VCaP (cell line): ENCODE measurements at regions not wholly inside any gene's neighbourhood (a gene's known extent, or its start where the extent isn't known, plus 50 kb on each side); places are given as distances from the start of the nearest gene placed in this dataset.

Source experiments
- H3K27ac ChIP-seq: fragments of 450-650 bp; 2 replicates; pipeline ENCODE4 v1.5.1; 2017
- TF ChIP-seq, protein P1 (sequence below): fragments of 450-650 bp; conservative IDR thresholded peaks from 2 replicates; pipeline ENCODE4 v1.5.1; 2017; ENCODE audit warnings: mild to moderate bottlenecking, moderate library complexity

DNA sequence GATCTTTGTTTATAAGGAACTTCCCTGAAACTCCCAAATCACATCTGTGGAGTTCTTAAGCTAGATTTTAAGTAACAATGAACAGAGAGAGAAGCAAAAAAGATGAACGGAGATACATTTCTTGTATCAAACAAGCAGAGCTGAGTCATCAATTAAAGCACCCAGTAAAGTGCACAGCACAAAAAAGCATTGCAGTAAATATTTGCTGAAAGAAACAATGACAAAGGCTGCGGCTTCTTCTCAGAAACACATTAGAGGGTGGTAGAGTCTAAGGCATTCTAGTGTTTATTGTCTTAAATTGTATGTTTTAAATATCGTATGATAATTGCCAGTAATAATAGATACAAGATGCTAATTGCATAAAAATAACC, 941.6 kb upstream of the CHORDC1 start:
- TF ChIP-seq, protein P1, sequence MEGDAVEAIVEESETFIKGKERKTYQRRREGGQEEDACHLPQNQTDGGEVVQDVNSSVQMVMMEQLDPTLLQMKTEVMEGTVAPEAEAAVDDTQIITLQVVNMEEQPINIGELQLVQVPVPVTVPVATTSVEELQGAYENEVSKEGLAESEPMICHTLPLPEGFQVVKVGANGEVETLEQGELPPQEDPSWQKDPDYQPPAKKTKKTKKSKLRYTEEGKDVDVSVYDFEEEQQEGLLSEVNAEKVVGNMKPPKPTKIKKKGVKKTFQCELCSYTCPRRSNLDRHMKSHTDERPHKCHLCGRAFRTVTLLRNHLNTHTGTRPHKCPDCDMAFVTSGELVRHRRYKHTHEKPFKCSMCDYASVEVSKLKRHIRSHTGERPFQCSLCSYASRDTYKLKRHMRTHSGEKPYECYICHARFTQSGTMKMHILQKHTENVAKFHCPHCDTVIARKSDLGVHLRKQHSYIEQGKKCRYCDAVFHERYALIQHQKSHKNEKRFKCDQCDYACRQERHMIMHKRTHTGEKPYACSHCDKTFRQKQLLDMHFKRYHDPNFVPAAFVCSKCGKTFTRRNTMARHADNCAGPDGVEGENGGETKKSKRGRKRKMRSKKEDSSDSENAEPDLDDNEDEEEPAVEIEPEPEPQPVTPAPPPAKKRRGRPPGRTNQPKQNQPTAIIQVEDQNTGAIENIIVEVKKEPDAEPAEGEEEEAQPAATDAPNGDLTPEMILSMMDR: no peak
- H3K27ac ChIP-seq: no peak overlapping the region

DNA sequence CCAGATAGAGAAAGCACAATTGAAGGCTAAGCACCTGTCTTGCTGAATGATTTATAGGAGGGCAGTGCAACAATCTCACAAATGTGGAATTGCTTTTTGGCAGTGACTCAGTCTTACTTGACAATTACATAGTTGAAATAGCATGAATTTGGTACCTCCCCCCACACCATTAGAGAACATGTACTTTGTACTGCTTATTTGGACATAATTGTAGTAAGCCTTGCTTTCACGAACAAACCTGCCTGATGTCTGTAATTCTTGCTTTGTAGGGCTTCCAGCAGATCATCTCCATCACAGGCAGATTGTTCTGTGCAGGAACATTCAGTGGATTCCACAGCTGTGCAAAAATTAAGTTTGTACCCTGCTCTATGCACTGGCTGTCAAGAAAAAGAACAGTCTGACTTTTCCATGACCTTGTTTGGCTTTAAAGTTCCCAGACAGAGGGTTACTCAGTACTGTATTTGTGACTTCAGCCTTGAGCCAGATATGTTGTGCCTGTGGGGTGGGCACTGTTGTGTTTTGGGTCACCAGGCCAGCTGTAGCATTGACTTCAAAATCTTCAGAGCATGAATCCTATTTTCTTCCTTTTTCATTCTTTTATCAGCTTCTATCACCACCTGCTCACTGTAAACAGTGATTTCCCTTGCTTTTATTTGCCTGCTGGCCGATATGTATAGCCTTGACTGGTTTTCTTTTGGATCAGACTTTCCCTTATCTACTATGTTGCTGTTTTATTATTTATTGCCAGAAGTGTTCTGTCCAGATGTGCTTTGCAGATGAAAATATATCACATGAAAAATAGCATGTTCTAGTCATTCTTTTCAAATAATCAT, 941.0 kb upstream of the CHORDC1 start:
- H3K27ac ChIP-seq: no peak overlapping the region
- TF ChIP-seq, protein P1: no peak

DNA sequence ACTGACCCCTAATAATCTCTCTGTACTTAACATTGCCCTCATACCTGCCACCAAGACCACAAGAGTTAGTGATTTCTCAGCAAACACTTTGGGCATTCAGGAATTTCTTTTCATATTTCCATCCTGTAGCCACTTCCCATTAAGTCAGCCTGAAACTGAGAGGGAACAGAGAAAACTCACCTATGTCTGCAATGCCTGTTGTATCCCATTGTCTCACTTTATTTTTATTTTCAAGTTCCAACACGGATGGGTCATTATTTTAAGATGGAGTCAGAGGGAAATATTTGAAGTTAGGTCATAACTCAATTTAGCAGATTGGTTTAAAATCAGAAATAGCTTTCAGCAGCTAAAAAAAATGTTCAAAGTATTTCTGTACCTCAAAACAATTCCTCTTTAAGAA, 937.8 kb upstream of the CHORDC1 start:
- no peak overlapping the region for H3K27ac ChIP-seq
- TF ChIP-seq, protein P1: no peak

- TF ChIP-seq, protein P1: no peak
- no peak overlapping the region for H3K27ac ChIP-seq
Observed at GRCh38 chr11:91158891-91159537, 936.2 kb upstream of the CHORDC1 start.

DNA sequence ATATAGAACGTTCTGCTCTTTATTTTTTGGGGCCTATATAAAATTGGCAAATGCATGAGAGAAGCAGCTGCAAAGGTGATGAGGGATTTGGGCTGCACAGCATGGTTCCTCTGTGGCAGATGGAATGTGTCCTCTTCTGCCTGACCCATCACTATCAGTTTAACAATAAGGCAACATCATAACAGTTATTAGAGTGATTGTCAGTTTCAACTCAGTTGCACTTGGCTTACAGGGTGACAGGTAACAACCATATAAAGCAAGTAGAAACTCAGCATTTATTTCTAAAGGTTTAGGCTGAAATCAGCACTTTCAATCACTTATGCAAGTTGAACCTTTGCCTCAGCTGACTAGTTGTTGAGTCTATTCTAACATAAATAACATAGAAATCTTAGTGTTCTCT, 935.4 kb upstream of the CHORDC1 start:
- TF ChIP-seq, protein P1: no peak
- no peak overlapping the region for H3K27ac ChIP-seq

DNA sequence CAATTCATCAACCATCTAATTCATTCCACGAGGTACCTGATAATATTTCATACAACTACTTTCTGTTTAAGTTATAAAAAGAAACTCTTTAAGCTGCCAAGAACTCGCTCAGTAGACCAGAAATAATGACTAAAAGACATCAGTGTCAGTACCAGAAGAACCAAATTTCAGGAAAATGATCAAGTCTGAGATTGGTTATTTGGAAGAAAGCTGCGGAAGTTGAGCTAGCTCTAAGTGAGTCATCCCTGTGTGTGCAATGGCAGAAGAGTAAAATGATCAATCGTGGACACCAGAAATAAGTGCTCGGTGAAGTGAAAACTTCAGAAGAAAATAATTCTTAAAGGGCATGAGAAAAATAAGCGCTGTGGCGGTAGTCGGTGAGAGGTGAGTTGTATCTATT, 933.2 kb upstream of the CHORDC1 start:
- TF ChIP-seq, protein P1: no peak
- H3K27ac ChIP-seq: no peak overlapping the region

DNA sequence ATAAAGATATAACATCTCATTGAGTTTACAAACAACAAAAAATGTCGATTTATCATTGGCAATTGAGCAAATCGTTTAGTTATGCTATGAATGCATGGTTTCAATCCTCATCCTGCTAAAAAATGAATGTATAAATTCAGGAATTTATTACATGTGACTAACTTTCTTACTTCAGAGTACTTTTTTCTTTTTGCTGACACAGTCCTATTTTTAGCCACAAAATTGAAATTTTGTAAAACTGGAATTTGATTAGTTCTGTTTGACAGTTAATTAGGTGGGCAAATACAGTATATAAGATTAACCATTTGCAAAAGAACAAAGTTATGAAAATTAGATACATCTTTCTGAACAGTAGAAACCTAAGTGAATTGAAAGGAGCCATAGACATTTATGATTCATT, 925.0 kb upstream of the CHORDC1 start:
- no peak overlapping the region for H3K27ac ChIP-seq
- TF ChIP-seq, protein P1: no peak
